DOHH2 (cell line): ENCODE measurements at regions not wholly inside any gene's neighbourhood (a gene's known extent, or its start where the extent isn't known, plus 50 kb on each side); places are given as distances from the start of the nearest gene placed in this dataset.

Source experiments
- H3F3A ChIP-seq: fragments of 200-600 bp; sonication (generic), shearing (Covaris generic); 2 replicates; pipeline ENCODE4 v1.6.0; 2016; ENCODE audit warnings: antibody characterized with exemption, mild to moderate bottlenecking; ENCODE audit not compliant: control insufficient read depth, insufficient read depth
- H3K27ac ChIP-seq: fragments of 200-600 bp; sonication (generic); 2 replicates; pipeline ENCODE4 v1.5.1; 2014; ENCODE audit warnings: low read depth, mild to moderate bottlenecking, low read length, moderate library complexity
- H3K27me3 ChIP-seq: fragments of 200-600 bp; sonication (generic); 2 replicates; pipeline ENCODE4 v1.6.1; 2014; ENCODE audit warnings: mild to moderate bottlenecking, low read length, mixed read lengths; ENCODE audit not compliant: control insufficient read depth
- H3K36me3 ChIP-seq: fragments of 200-600 bp; sonication (generic); 2 replicates; pipeline ENCODE4 v1.6.1; 2014; ENCODE audit warnings: mild to moderate bottlenecking, low read length, moderate library complexity, mixed read lengths; ENCODE audit not compliant: control insufficient read depth
- H3K4me1 ChIP-seq: fragments of 200-600 bp; sonication (generic); 2 replicates; pipeline ENCODE4 v1.6.1; 2014; ENCODE audit warnings: mild to moderate bottlenecking, low read length, mixed read lengths; ENCODE audit not compliant: control insufficient read depth
- H3K4me2 ChIP-seq: fragments of 200-600 bp; sonication (generic); 2 replicates; pipeline ENCODE4 v1.6.0; 2014; ENCODE audit warnings: mild to moderate bottlenecking, low read length, moderate library complexity
- H3K4me3 ChIP-seq: fragments of 200-600 bp; sonication (generic); 2 replicates; pipeline ENCODE4 v1.5.1; 2014; ENCODE audit warnings: mild to moderate bottlenecking, low read length, mixed read lengths
- H3K79me2 ChIP-seq: fragments of 200-600 bp; sonication (generic); 2 replicates; pipeline ENCODE4 v1.6.1; 2014; ENCODE audit warnings: mild to moderate bottlenecking, low read length, mixed read lengths; ENCODE audit not compliant: control insufficient read depth
- H3K9me2 ChIP-seq: fragments of 200-600 bp; sonication (generic); replicated peaks from 2 replicates; pipeline ENCODE4 v1.6.1; 2014; ENCODE audit warnings: mild to moderate bottlenecking, low read length, mixed read lengths; ENCODE audit not compliant: control insufficient read depth
- H3K9me3 ChIP-seq: fragments of 200-600 bp; sonication (generic); 2 replicates; pipeline ENCODE4 v1.6.1; 2014; ENCODE audit warnings: antibody characterized with exemption, low read length, mixed read lengths; ENCODE audit not compliant: control insufficient read depth, insufficient read depth
- H4K20me1 ChIP-seq: fragments of 200-600 bp; sonication (generic); 2 replicates; pipeline ENCODE4 v1.6.0; 2014; ENCODE audit warnings: low read depth, mild to moderate bottlenecking, antibody characterized with exemption, low read length, moderate library complexity; ENCODE audit not compliant: control insufficient read depth, insufficient read depth
- CTCF ChIP-seq: fragments of 200-600 bp; sonication (generic); IDR thresholded peaks from one replicate; pipeline ENCODE4 v1.5.1; 2014; ENCODE audit warnings: antibody characterized with exemption, mild to moderate bottlenecking, low read depth, low read length; ENCODE audit not compliant: poor library complexity, severe bottlenecking
- EZH2phosphoT487 ChIP-seq: fragments of 200-600 bp; sonication (generic); IDR thresholded peaks from 2 replicates; pipeline ENCODE4 v1.6.1; 2017; ENCODE audit warnings: borderline replicate concordance, mild to moderate bottlenecking, antibody characterized with exemption, low read length, moderate library complexity, mixed read lengths

GRCh38 chr13:77434289-77434688 is 101.2 kb upstream of the SCEL start:
- Histone ChIP-seq H3K27ac (no peak overlapping the region), H3K9me3 (no peaks in the 10 kb centered on the region)

GRCh38 chr13:77431449-77431848 is 104.1 kb upstream of the SCEL start:
- no peaks in the 10 kb centered on the region for H3K9me2 ChIP-seq
- H3K9me3 ChIP-seq: no peaks in the 10 kb centered on the region
- no peaks in the 10 kb centered on the region for H4K20me1 ChIP-seq
- H3K27ac ChIP-seq: no peak overlapping the region
- no peaks in the 10 kb centered on the region for H3F3A ChIP-seq
- H3K27me3 ChIP-seq: no peaks in the 10 kb centered on the region
- no peak overlapping the region for H3K4me2 ChIP-seq
- TF ChIP-seq EZH2phosphoT487: no peak
- TF ChIP-seq CTCF: no peak
- H3K36me3 ChIP-seq: no peaks in the 10 kb centered on the region
- no peaks in the 10 kb centered on the region for H3K79me2 ChIP-seq
- H3K4me3 ChIP-seq: no peak overlapping the region
- H3K4me1 ChIP-seq: peaks cover 12% of the 10 kb centered on the region

More at GRCh38 chr13:77434289-77434688, 101.2 kb upstream of the SCEL start:
- no peaks in the 10 kb centered on the region for H4K20me1 ChIP-seq
- H3F3A ChIP-seq: no peaks in the 10 kb centered on the region
- H3K27me3 ChIP-seq: no peaks in the 10 kb centered on the region
- H3K4me1 ChIP-seq: peaks cover 7% of the 10 kb centered on the region
- no peak overlapping the region for H3K4me2 ChIP-seq
- no peaks in the 10 kb centered on the region for H3K36me3 ChIP-seq
- no peak for TF ChIP-seq EZH2phosphoT487
- H3K79me2 ChIP-seq: no peaks in the 10 kb centered on the region
- no peak overlapping the region for H3K4me3 ChIP-seq
- no peaks in the 10 kb centered on the region for H3K9me2 ChIP-seq

GRCh38 chr13:77430377-77430951 is 103.6 kb upstream of the MYCBP2 start:
- H3K4me3 ChIP-seq: no peak overlapping the region
- H3K36me3 ChIP-seq: no peaks in the 10 kb centered on the region
- H3K79me2 ChIP-seq: no peaks in the 10 kb centered on the region
- H3K27me3 ChIP-seq: no peaks in the 10 kb centered on the region
- no peaks in the 10 kb centered on the region for H3K9me3 ChIP-seq
- no peak overlapping the region for H3K4me2 ChIP-seq
- TF ChIP-seq EZH2phosphoT487 (no peak), CTCF (no peak)
- H3K27ac ChIP-seq: no peak overlapping the region
- no peaks in the 10 kb centered on the region for H3F3A ChIP-seq
- H4K20me1 ChIP-seq: no peaks in the 10 kb centered on the region
- H3K4me1 ChIP-seq: peaks cover 12% of the 10 kb centered on the region
- no peaks in the 10 kb centered on the region for H3K9me2 ChIP-seq

- Histone ChIP-seq H3K27me3 (no peaks in the 10 kb centered on the region), H3K4me2 (peak overlapping the region; percentile 8; the same call in 1 of the 2 replicates), H3F3A (no peaks in the 10 kb centered on the region), H3K9me2 (no peaks in the 10 kb centered on the region), H3K27ac (no peak overlapping the region), H3K4me1 (peaks cover 12% of the 10 kb centered on the region), H3K9me3 (no peaks in the 10 kb centered on the region), H3K36me3 (no peaks in the 10 kb centered on the region), H3K4me3 (no peak overlapping the region), H4K20me1 (no peaks in the 10 kb centered on the region), H3K79me2 (no peaks in the 10 kb centered on the region)
- TF ChIP-seq EZH2phosphoT487 (no peak), CTCF (no peak)
These were observed 102.6 kb upstream of the MYCBP2 start for GRCh38 chr13:77429320-77430142.
